H4 (cell line): ENCODE measurements at regions not wholly inside any gene's neighbourhood (a gene's known extent, or its start where the extent isn't known, plus 50 kb on each side); places are given as distances from the start of the nearest gene placed in this dataset.

Experiments used
- DNase-seq: peaks from one replicate; pipeline ENCODE4 v3.0.0-alpha.2; 2015; ENCODE audit warnings: low spot score

- DNase-seq, result no peak
Measured at GRCh38 chr13:74674720-74675119, 540.5 kb upstream of the KLF12 start.

GRCh38 chr13:74669149-74669548 lies 534.9 kb upstream of the KLF12 start:
- DNase-seq, result no peak

- no peak for DNase-seq
Measured at GRCh38 chr13:74667656-74668203, 533.5 kb upstream of the KLF12 start.

- no peak for DNase-seq
Measured at GRCh38 chr13:74662905-74663304, 528.7 kb upstream of the KLF12 start.

GRCh38 chr13:74661851-74662250 lies 527.6 kb upstream of the KLF12 start:
- no peak for DNase-seq

- DNase-seq, result no peak
Measured at GRCh38 chr13:74657765-74658164, 523.6 kb upstream of the KLF12 start.

- no peak for DNase-seq
Measured at GRCh38 chr13:74651121-74651520, 516.9 kb upstream of the KLF12 start.

GRCh38 chr13:74647991-74648390 lies 513.8 kb upstream of the KLF12 start:
- DNase-seq, result no peak

- DNase-seq, result no peak
Measured at GRCh38 chr13:74647211-74647610, 513.0 kb upstream of the KLF12 start.

GRCh38 chr13:74646091-74646490 lies 511.9 kb upstream of the KLF12 start:
- no peak for DNase-seq

GRCh38 chr13:74645586-74645985 lies 511.4 kb upstream of the KLF12 start:
- DNase-seq, result no peak

- no peak for DNase-seq
Measured at GRCh38 chr13:74644229-74644628, 510.0 kb upstream of the KLF12 start.

GRCh38 chr13:74641586-74641985 lies 507.4 kb upstream of the KLF12 start:
- DNase-seq, result no peak

- no peak for DNase-seq
Measured at GRCh38 chr13:74633734-74634133, 499.5 kb upstream of the KLF12 start.

GRCh38 chr13:74629985-74630384 lies 495.8 kb upstream of the KLF12 start:
- no peak for DNase-seq

- no peak for DNase-seq
Measured at GRCh38 chr13:74625541-74625940, 491.3 kb upstream of the KLF12 start.

- no peak for DNase-seq
Measured at GRCh38 chr13:74623761-74624160, 489.6 kb upstream of the KLF12 start.

GRCh38 chr13:74622284-74622683 lies 488.1 kb upstream of the KLF12 start:
- DNase-seq, result no peak

GRCh38 chr13:74620711-74621110 lies 486.5 kb upstream of the KLF12 start:
- DNase-seq, result no peak

- no peak for DNase-seq
Measured at GRCh38 chr13:74620308-74620707, 486.1 kb upstream of the KLF12 start.

- DNase-seq, result no peak
Measured at GRCh38 chr13:74597526-74597925, 463.3 kb upstream of the KLF12 start.

GRCh38 chr13:74596691-74597090 lies 462.5 kb upstream of the KLF12 start:
- no peak for DNase-seq

- no peak for DNase-seq
Measured at GRCh38 chr13:74593688-74594087, 459.5 kb upstream of the KLF12 start.

GRCh38 chr13:74586847-74587246 lies 452.6 kb upstream of the KLF12 start:
- no peak for DNase-seq

- DNase-seq, result no peak
Measured at GRCh38 chr13:74576420-74576819, 442.2 kb upstream of the KLF12 start.
